Activated CD8-positive, alpha-beta T cell treated with anti-CD3 and anti-CD28 coated beads, Interleukin-2, amount 10 ng/mL, durations not matched to agents 7 days and 5 days (primary cell): ENCODE measurements at regions not wholly inside any gene's neighbourhood (a gene's known extent, or its start where the extent isn't known, plus 50 kb on each side); places are given as distances from the start of the nearest gene placed in this dataset.

Experiments used
- ATAC-seq: fragments of 150-1000 bp; cut with Tn5 transposase; one replicate; pipeline ENCODE4 v1.10.0; 2021; ENCODE audit warnings: moderate library complexity
- CTCF ChIA-PET: fragments of 350-600 bp; sonication (Branson Sonifier 250); formaldehyde crosslinking; loops from one replicate; lab custom pipeline; 2021; ENCODE audit warnings: antibody characterized with exemption; lab: Charles Lee
- POLR2A ChIA-PET: fragments of 350-600 bp; sonication (Branson Sonifier 250); formaldehyde crosslinking; loops from one replicate; lab custom pipeline; 2021; ENCODE audit warnings: antibody characterized with exemption; lab: Charles Lee
- DNase-seq: peaks from one replicate; pipeline ENCODE4 v3.0.0-alpha.2; 2020
- H3K27ac Mint-ChIP-seq: one replicate; pipeline ENCODE4 v1.8.0; 2021; ENCODE audit warnings: mild to moderate bottlenecking, mixed read lengths
- H3K27me3 Mint-ChIP-seq: one replicate; pipeline ENCODE4 v1.8.0; 2021; ENCODE audit warnings: low read depth, mixed read lengths
- H3K36me3 Mint-ChIP-seq: one replicate; pipeline ENCODE4 v1.8.0; 2021; ENCODE audit warnings: low read depth, mixed read lengths
- H3K4me1 Mint-ChIP-seq: one replicate; pipeline ENCODE4 v1.8.0; 2021; ENCODE audit warnings: low read depth, mixed read lengths
- H3K4me3 Mint-ChIP-seq: one replicate; pipeline ENCODE4 v1.8.0; 2021; ENCODE audit warnings: mild to moderate bottlenecking, mixed read lengths
- H3K9me3 Mint-ChIP-seq: one replicate; pipeline ENCODE4 v1.8.0; 2022; ENCODE audit warnings: mixed read lengths; ENCODE audit not compliant: insufficient read depth

- DNase-seq = no peak
- Mint-ChIP-seq H3K27ac (no peak overlapping the region), H3K9me3 (peaks cover 4% of the 10 kb centered on the region), H3K36me3 (no peaks in the 10 kb centered on the region), H3K4me3 (no peak overlapping the region), H3K27me3 (no peaks in the 10 kb centered on the region), H3K4me1 (no peaks in the 10 kb centered on the region)
- CTCF ChIA-PET = no interaction called here
- no peak for ATAC-seq
- POLR2A ChIA-PET = no interaction called here
Observed at GRCh38 chr5:105677291-105677690, 1993.4 kb downstream of the EFNA5 start.

DNA sequence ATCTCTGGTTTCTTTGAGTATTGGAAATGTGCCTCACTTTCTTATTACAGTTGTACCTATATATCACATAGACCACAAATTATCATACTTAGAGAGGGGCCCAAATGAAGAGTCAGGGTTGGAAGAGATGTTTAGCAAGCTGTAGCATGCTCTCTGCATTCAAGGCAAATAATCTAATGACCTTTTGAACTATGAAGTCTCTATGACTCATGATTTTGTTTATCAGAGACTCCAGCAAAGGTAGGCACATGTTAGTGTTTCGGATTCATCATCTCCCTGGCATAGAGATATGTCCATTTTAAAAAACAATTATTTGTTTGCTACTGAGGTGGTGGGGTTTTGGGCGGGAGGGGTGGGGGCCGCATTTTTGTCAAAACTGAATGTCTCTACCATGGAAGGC is 2000.1 kb downstream of the EFNA5 start:
- H3K9me3 Mint-ChIP-seq = peaks cover 23% of the 10 kb centered on the region
- no peak for DNase-seq
- H3K36me3 Mint-ChIP-seq = no peaks in the 10 kb centered on the region
- no peak for ATAC-seq
- H3K4me1 Mint-ChIP-seq = no peaks in the 10 kb centered on the region
- ChIA-PET CTCF (no interaction called here), POLR2A (no interaction called here)
- H3K27ac Mint-ChIP-seq = no peak overlapping the region
- no peaks in the 10 kb centered on the region for H3K27me3 Mint-ChIP-seq
- H3K4me3 Mint-ChIP-seq = no peak overlapping the region

DNA sequence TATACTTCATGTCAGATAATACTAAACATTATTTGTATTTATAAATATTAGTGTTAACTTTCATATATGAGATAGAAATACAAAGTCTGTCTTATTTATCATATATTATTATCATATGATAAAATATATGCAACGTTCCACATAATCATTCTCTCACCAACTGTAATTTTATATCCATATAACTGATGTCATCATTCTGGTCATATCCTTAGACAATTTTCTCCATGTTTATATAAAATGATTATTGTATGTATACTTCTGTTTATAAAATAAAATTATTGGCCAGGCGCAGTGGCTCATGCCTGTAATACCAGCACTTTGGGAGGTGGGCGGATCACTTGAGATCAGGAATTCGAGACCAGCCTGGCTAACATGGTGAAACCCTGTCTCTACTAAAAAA is 2007.1 kb downstream of the EFNA5 start:
- H3K27me3 Mint-ChIP-seq = no peaks in the 10 kb centered on the region
- ChIA-PET CTCF (no interaction called here), POLR2A (no interaction called here)
- peaks cover 26% of the 10 kb centered on the region for H3K9me3 Mint-ChIP-seq
- DNase-seq = no peak
- H3K4me3 Mint-ChIP-seq = no peak overlapping the region
- H3K36me3 Mint-ChIP-seq = no peaks in the 10 kb centered on the region
- ATAC-seq = no peak
- H3K4me1 Mint-ChIP-seq = no peaks in the 10 kb centered on the region
- no peak overlapping the region for H3K27ac Mint-ChIP-seq

GRCh38 chr5:105659396-105659795 is 2011.3 kb downstream of the EFNA5 start:
- Mint-ChIP-seq H3K4me1 (no peaks in the 10 kb centered on the region), H3K27ac (no peak overlapping the region), H3K36me3 (no peaks in the 10 kb centered on the region), H3K9me3 (peaks cover 14% of the 10 kb centered on the region), H3K27me3 (no peaks in the 10 kb centered on the region), H3K4me3 (no peak overlapping the region)
- POLR2A ChIA-PET = no interaction called here
- ATAC-seq = no peak
- no peak for DNase-seq
- CTCF ChIA-PET = no interaction called here

DNA sequence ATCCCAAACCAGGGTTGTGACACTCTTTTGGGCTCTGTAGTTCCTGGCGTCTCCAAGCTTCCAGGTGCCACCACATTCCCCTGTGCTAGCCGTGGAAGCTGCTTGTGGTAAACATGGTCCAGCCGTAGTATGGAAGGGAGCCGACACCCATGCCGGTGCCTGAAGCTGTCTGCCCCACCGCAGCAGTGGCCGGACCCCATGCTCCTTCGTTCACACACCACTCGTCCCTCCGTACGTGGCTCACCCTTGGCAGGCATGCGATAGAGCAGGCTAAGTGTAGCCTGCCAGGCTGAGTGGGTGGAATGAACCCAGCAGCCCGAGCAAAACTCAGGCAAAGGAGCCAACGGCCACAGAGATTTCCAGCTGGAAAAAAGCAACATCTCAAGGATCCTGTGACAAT is 2030.4 kb downstream of the EFNA5 start:
- H3K27me3 Mint-ChIP-seq = no peaks in the 10 kb centered on the region

DNA sequence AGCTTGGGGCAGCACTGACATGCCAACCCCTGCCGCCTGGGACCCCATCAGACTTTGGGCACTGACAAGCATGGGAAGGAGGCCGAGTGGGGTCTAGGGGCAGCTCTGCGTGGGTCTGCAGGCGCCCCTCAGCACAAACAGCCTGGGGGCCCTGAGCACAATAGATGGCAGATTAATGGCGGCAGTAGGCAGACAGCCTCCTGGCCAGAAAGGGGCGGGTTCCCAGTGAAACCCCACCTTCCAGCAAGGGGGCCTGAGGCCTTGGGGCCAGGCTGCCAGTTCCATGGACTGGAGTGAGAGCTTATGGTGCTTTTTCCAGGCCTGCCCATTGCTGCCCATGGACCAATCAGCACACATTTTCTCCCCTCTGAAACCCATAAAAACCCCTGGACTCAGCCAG is 2031.2 kb downstream of the EFNA5 start:
- Mint-ChIP-seq H3K4me3 (no peak overlapping the region), H3K27me3 (no peaks in the 10 kb centered on the region), H3K9me3 (no peaks in the 10 kb centered on the region), H3K27ac (no peak overlapping the region), H3K36me3 (no peaks in the 10 kb centered on the region), H3K4me1 (no peaks in the 10 kb centered on the region)
- ATAC-seq (no peak), DNase-seq (no peak)
- POLR2A ChIA-PET = no interaction called here
- CTCF ChIA-PET = no interaction called here

More for the DNA sequence above, 2030.4 kb downstream of the EFNA5 start:
- no peak overlapping the region for H3K4me3 Mint-ChIP-seq
- no peaks in the 10 kb centered on the region for H3K36me3 Mint-ChIP-seq
- no peaks in the 10 kb centered on the region for H3K9me3 Mint-ChIP-seq
- ATAC-seq (no peak), DNase-seq (no peak)
- POLR2A ChIA-PET = no interaction called here
- H3K4me1 Mint-ChIP-seq = no peaks in the 10 kb centered on the region
- H3K27ac Mint-ChIP-seq = no peak overlapping the region
- CTCF ChIA-PET = no interaction called here

- no peak for DNase-seq
- no peak for ATAC-seq
- no peaks in the 10 kb centered on the region for H3K36me3 Mint-ChIP-seq
- no peaks in the 10 kb centered on the region for H3K27me3 Mint-ChIP-seq
- ChIA-PET POLR2A (no interaction called here), CTCF (no interaction called here)
- H3K4me3 Mint-ChIP-seq = no peak overlapping the region
- no peak overlapping the region for H3K27ac Mint-ChIP-seq
- no peaks in the 10 kb centered on the region for H3K4me1 Mint-ChIP-seq
- no peaks in the 10 kb centered on the region for H3K9me3 Mint-ChIP-seq
Observed at GRCh38 chr5:105639068-105639467, 2031.7 kb downstream of the EFNA5 start.

DNA sequence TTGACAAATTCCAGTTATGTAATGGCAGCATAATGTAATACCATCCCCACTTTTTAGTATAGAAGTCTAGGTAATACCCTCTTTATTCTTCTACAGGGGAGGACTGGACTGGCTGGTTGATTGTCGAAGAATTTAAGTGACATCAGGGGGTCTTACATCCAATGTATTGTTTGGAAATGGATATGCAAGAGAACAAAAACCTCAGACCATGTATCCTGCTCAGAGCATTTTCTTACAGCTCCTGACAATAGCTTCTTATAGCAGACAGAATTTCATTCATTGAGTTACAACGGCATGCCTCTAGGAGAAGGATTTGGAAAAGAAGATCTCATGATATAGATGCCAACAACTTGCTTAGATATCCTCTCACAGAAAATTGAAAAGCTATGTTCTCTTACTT is 2032.3 kb downstream of the EFNA5 start:
- no peak for ATAC-seq
- no peak overlapping the region for H3K4me3 Mint-ChIP-seq
- ChIA-PET CTCF (no interaction called here), POLR2A (no interaction called here)
- no peaks in the 10 kb centered on the region for H3K9me3 Mint-ChIP-seq
- H3K27me3 Mint-ChIP-seq = no peaks in the 10 kb centered on the region
- DNase-seq = no peak
- H3K27ac Mint-ChIP-seq = no peak overlapping the region
- H3K4me1 Mint-ChIP-seq = no peaks in the 10 kb centered on the region
- H3K36me3 Mint-ChIP-seq = no peaks in the 10 kb centered on the region

DNA sequence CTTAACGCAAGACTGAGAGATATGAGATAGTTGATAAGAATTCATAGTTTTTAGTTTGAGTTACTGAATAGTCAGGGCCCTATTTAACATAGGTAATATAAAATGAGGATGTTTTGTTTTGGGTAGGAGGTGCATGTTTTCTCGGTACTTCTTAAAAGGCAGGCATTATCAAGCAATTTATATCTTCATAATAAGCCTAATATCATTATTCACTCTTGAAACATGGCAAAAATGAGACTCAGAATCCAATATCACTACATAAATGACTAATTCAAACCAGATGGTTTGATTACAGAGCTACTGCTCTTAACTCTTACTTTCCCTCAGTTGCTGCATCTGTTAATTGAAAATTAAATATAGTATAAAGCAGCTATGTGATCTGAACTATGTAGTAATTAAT is 2038.7 kb downstream of the EFNA5 start:
- DNase-seq (no peak), ATAC-seq (no peak)
- H3K36me3 Mint-ChIP-seq = no peaks in the 10 kb centered on the region
- no peaks in the 10 kb centered on the region for H3K27me3 Mint-ChIP-seq
- H3K4me1 Mint-ChIP-seq = no peaks in the 10 kb centered on the region
- peaks cover 3% of the 10 kb centered on the region for H3K9me3 Mint-ChIP-seq
- no peak overlapping the region for H3K4me3 Mint-ChIP-seq
- H3K27ac Mint-ChIP-seq = no peak overlapping the region
- CTCF ChIA-PET = no interaction called here
- POLR2A ChIA-PET = no interaction called here

GRCh38 chr5:105630803-105631202 is 2039.9 kb downstream of the EFNA5 start:
- Mint-ChIP-seq H3K9me3 (peaks cover 3% of the 10 kb centered on the region), H3K27me3 (no peaks in the 10 kb centered on the region), H3K4me3 (no peak overlapping the region), H3K36me3 (no peaks in the 10 kb centered on the region), H3K4me1 (no peaks in the 10 kb centered on the region), H3K27ac (no peak overlapping the region)
- ATAC-seq = no peak
- POLR2A ChIA-PET = no interaction called here
- no peak for DNase-seq
- CTCF ChIA-PET = no interaction called here

DNA sequence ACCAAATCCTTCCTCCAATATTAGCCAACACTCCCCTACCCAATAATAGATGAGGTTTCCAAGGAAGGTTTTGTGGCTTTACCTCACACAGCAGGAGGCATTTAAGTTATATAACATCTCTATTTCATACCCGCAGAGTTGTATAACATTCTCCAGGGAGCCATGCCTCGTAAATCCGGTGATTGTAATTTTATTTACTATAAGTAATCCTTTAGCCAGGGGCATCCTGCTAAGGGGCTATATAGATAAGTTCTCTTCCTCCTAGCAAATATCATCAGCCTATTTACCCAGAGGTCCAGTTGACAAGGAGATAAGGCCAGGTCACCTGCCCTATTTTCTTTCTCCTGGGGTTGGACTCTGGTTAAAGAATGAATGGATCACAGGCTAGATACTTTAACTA is 2051.0 kb downstream of the EFNA5 start:
- DNase-seq (no peak), ATAC-seq (no peak)
- Mint-ChIP-seq H3K9me3 (peaks cover 8% of the 10 kb centered on the region), H3K4me1 (no peaks in the 10 kb centered on the region), H3K27ac (no peak overlapping the region), H3K4me3 (no peak overlapping the region), H3K27me3 (no peaks in the 10 kb centered on the region), H3K36me3 (no peaks in the 10 kb centered on the region)
- ChIA-PET CTCF (no interaction called here), POLR2A (no interaction called here)

DNA sequence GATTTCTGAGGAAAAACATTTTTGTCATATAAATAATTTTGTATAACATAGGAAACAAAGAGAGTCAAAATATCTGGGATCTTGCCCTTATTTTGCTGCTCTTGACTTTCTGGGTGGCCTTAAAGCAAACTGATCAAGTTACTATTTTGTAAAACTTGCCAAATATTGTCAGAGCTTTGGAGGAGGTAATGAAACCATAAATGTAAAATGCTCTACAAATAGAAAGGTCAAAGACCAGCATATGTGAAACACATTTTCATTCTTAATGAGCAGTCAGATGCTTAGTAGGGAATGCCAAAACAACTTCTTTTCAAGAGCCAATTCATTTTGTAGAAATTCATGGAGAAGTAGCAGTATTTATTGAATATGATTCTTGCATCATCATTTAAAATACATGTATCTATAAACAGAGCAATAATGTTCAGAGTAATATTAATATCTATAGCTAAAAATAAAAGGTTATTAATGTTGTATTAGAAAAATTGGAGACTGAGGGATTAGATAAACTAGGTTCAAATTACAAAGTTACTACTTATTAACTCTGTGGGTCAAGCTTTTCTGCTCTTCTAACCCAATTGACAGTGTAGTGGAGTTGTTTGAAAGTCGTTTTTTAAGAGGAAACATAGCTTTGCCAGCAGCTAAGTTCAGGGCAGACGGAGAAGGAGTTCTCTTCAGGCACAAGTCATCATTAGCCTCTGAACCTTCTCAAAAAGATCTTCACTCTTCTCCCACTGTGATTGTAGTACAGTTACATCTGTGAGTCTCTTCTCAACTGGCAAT is 2053.1 kb downstream of the EFNA5 start:
- Mint-ChIP-seq H3K4me1 (no peaks in the 10 kb centered on the region), H3K27ac (no peak overlapping the region), H3K36me3 (no peaks in the 10 kb centered on the region), H3K27me3 (no peaks in the 10 kb centered on the region), H3K9me3 (peaks cover 3% of the 10 kb centered on the region), H3K4me3 (no peak overlapping the region)
- ATAC-seq = no peak
- no peak for DNase-seq
- CTCF ChIA-PET = no interaction called here
- POLR2A ChIA-PET = no interaction called here

GRCh38 chr5:105616599-105616998 is 2054.0 kb upstream of the NUDT12 start:
- POLR2A ChIA-PET = no interaction called here
- Mint-ChIP-seq H3K4me3 (no peak overlapping the region), H3K36me3 (no peaks in the 10 kb centered on the region), H3K9me3 (peaks cover 3% of the 10 kb centered on the region), H3K27me3 (no peaks in the 10 kb centered on the region), H3K27ac (no peak overlapping the region), H3K4me1 (no peaks in the 10 kb centered on the region)
- DNase-seq (no peak), ATAC-seq (no peak)
- CTCF ChIA-PET = no interaction called here
